HG03521 (cell line): ENCODE measurements at regions not wholly inside any gene's neighbourhood (a gene's known extent, or its start where the extent isn't known, plus 50 kb on each side); places are given as distances from the start of the nearest gene placed in this dataset.

Source experiments
- ATAC-seq: cut with Tn5 transposase; IDR thresholded peaks from one replicate; pipeline ENCODE4 v1.9.1; 2021; ENCODE audit warnings: mild to moderate bottlenecking, moderate library complexity; ENCODE audit not compliant: unreplicated experiment

- ATAC-seq = no peak
Measured at GRCh38 chr21:25424634-25425033, 182.6 kb downstream of the MRPL39 start.

GRCh38 chr21:25424048-25424447 lies 183.2 kb downstream of the MRPL39 start:
- no peak for ATAC-seq

GRCh38 chr21:25422610-25423608 lies 184.4 kb downstream of the MRPL39 start:
- no peak for ATAC-seq

DNA sequence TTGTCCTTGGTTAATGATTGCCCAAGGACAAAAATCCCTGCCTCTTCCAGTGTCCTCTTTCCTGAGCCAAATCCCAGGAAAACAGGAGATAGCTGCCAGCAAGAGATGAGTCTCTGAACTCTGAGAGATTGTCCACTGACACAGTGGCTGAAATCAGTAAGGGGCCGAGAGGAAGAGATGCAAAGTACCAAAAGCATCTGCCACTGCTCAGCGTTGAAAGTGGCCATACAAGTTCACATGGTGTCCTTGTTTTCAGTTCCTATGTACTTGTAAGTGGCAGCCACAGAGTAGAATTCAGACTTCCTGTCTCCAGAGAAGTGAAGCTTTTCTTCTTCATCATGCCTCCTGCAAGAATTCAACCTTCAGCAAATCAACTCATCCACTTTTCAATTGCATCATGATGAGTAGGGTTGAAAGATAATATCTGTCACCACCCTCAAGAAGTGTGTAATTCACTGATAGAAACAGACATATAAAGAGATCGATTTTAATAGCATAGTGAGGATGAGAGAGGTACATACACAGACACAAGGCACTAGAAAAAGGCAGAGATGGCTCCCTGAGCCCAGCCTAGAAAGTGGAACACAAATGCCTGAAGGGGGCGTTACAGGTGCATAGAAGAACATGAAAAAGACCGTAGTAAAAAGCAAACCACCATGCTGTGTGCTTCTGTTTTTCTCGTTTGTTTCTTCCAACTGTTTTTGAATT lies 185.8 kb downstream of the MRPL39 start:
- ATAC-seq = peak; percentile 69

- ATAC-seq = no peak
Measured at GRCh38 chr21:25420831-25421230, 186.4 kb downstream of the MRPL39 start.

DNA sequence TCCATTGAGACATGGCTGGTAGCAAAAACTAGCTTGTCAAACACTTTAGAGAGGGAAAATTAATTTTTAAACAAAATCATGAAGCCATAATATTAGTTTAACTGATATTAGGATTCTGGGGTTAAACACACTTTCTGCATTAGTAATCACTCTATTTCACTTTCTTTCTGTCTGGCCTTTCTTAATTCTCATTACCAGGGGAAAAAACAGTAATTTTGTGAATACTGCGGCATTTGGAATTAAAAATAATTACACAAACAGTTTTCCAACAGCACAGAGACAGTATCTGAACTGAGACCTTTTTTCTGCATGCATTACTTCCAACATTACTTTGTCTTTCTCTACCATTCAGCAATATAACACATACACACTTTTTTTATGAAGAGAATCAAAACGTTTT lies 190.6 kb downstream of the MRPL39 start:
- ATAC-seq = no peak

GRCh38 chr21:25412100-25412499 lies 195.2 kb downstream of the MRPL39 start:
- ATAC-seq = no peak

DNA sequence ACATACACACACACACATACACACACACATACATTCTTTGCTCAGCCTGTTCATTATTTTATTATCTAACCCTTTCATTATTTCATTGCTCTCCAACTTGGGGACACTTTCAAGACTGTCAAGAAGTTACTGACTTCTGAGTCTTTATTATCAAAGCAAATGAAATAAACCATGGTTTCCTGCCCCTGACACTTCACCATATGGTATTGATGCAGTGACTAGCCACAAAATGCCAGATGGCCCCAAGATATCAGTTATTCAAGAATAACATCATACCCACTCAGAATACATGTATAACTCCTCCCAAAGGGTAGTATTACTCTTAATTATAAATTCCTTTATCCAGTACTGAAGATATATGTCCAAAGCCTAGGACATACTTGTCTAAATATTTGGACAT lies 197.3 kb downstream of the MRPL39 start:
- no peak for ATAC-seq

GRCh38 chr21:25408666-25409065 lies 198.6 kb downstream of the MRPL39 start:
- ATAC-seq = no peak

DNA sequence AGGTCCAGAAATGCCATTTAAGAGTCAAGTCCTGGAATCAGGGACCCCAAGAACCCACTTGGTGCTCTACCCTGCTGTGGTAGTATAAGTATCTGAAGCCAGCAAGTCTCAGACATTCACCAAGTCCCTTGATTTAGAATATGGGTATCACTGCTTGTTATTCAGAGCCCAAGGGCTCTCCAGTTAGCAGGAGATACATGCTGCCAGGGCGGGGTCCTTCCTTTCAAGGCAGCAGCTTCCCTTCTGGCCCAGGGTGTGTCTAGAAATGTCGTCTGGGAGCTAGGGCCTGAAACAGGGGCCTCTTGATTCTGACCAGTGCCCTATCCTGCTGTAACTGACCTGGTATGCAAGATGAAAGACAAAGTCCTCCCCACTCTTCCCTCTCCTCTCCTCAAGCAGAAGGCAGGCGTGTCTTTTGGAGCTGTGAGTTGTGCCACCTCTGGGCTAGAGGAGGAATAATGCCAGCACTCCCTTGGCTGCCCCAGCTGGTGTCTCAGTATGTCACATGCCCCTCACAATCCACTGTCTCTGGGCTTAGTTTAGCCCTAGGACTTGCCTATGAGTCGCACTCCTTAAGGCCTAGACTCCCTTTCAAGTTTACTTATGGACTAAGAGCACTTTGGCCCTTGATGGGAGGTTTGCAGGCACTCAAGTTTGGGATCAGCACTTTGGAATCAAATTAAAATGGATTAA lies 200.2 kb downstream of the MRPL39 start:
- no peak for ATAC-seq

- no peak for ATAC-seq
Measured at GRCh38 chr21:25405984-25406383, 201.3 kb downstream of the MRPL39 start.

DNA sequence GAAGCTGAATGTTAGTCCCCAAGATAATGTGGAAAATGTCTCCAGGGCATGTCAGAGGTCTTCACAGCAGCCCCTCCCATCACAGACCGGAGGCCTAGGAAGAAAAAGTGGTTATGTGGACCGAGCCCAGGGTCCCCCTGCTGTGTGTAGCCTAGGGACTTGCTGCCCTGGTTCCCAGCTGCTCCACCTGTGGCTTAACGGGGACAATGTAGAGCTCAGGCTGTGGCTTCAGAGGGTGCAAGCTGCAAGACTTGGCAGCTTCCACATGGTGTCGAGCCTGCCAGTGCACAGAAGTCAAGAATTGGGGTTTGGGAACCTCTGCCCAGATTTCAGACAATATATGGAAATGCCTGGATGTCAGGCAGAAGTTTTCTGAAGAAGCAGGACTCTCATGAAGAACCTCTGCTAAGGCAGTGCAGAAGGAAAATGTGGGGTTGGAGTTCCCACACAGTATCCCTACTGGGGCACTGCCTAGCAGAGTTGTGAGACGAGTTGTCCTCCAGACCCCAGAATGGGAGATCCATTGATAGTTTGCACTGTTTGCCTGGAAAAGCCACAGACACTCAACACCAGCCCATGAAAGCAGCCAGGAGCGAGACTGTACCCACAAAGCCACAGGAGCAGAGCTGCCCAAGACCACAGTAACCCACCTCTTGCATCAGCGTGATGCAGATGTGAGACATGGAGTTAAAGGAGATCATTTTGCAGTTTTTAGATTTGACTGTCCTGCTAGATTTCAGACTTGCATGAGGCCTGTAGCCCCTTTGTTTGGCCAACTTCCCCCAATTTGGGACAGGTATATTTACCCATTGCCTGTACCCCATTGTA lies 204.9 kb downstream of the MRPL39 start:
- no peak for ATAC-seq

DNA sequence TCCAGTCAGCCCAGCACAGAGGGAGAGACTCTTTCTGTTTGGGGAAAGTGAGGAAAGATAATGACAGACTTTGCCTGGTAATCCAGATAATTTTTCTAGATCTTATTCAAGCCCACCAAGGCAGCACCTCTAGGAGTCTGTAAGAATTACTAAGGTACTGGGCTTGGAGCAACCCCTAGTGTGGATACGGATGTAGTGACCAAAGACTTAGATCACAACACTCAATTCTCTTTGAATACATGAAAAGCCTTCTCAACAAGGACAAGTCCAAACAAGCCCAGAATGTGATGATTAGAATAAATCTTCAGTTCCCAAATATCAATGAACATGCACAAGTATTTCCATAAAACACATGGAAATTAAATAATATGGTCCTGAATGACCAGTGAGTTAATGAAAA lies 206.9 kb downstream of the MRPL39 start:
- no peak for ATAC-seq

DNA sequence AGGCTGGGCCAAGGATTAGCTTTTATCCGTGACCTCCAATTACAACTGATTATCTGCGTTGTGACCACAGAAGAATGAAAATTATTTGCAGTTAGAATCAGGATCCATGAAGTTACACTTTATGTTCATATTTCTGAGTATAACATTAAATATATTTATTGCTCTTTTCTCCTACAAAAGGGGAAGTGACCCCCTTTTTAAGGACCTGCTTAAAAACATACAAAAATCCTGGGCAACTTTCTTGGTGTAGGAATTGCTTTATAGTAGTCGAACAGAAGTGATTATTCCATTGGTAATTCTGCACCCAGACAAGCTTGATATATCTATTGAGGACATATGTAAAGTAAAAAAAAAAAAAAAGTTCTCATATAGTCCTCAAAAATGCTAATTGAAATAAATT lies 208.7 kb downstream of the MRPL39 start:
- ATAC-seq = no peak

DNA sequence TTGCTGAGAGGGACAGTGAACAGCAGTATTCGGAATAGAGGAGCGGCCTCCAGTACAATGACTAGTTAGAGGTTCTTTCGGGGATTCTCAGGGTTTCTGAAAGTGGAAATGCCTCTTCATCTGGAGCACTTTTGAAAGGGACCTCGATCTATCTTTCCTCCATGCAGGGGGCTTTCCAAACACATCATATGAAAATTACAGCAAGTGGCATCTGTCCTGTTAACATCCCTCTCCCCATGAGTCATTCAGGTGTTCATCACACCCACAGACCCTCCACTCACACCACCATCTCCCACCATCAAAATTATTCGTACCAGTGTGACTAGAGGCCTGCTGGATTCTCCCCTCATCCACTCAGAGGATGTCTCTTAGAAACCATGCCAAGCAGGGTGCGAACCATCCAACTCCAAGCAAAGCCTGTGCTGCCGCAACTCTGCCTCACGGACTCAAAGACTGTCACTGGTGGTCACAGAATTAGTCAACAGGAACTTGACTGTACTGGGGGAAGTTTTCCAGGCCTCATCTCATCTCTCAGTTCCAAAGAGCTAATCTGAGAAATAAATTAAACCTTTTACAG lies 211.1 kb downstream of the MRPL39 start:
- peak; percentile 66 for ATAC-seq

DNA sequence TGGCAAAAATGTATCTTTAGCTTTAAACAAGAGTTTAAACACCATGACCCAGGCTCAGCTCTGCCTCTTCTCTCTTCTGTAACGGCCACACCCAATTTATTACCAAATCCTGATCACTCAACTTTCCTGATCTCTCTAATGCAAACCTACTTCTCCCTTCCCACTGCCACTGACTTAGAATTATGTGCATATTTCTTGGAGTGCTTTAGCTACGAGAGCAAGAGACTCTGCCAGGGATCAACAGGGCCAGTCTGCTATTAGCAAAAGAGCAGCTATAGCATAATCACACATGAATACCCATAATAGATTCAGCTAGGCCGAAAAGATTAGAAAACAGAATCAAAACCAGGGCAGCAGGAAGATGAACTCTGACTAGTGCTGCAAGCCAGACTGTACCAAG lies 215.5 kb downstream of the MRPL39 start:
- no peak for ATAC-seq

DNA sequence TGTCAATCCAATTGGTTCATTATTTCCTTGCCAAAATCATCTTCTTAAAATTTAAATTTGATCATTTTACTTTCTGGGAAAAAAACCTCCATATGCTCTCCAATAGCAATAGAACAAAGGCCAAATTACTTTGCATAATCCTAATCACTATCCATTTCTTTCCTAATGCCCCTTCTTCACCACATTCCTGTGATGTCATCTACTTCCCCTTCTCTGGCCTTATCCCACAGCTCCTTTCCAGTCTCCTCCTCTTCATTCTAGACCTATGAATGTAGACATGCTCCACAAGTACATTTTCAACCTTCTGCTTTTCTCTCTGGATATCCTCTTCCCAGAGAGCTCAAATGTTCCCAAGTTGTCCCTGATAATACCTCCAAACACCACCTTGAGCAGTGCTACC lies 216.6 kb downstream of the MRPL39 start:
- no peak for ATAC-seq

- no peak for ATAC-seq
Measured at GRCh38 chr21:25387665-25388064, 219.6 kb downstream of the MRPL39 start.

- no peak for ATAC-seq
Measured at GRCh38 chr21:25385911-25386474, 221.3 kb downstream of the MRPL39 start.

GRCh38 chr21:25385341-25385740 lies 221.9 kb downstream of the MRPL39 start:
- no peak for ATAC-seq
